WERI-Rb-1 (cell line): ENCODE measurements at regions not wholly inside any gene's neighbourhood (a gene's known extent, or its start where the extent isn't known, plus 50 kb on each side); places are given as distances from the start of the nearest gene placed in this dataset.

ENCODE experiments used
- DNase-seq: peaks from one replicate; pipeline ENCODE4 v3.0.0-alpha.2; 2020
- H3K27ac ChIP-seq: fragments of 250-450 bp; sonication (Bioruptor Pico); 2 replicates; pipeline ENCODE4 v1.5.1; 2020; ENCODE audit warnings: mild to moderate bottlenecking, moderate library complexity
- H3K27me3 ChIP-seq: fragments of 250-450 bp; sonication (Bioruptor Pico); 2 replicates; pipeline ENCODE4 v1.5.1; 2021; ENCODE audit warnings: mild to moderate bottlenecking, low read depth, moderate library complexity; ENCODE audit not compliant: insufficient read depth, severe bottlenecking
- H3K36me3 ChIP-seq: fragments of 250-450 bp; sonication (Bioruptor Pico); 2 replicates; pipeline ENCODE4 v1.5.1; 2020; ENCODE audit warnings: mild to moderate bottlenecking, moderate library complexity
- H3K4me3 ChIP-seq: 2 replicates; pipeline ENCODE4 v1.5.1; 2011; ENCODE audit warnings: low read depth, mild to moderate bottlenecking, control low read depth, low read length
- H3K9me3 ChIP-seq: fragments of 250-450 bp; sonication (Bioruptor Pico); 2 replicates; pipeline ENCODE4 v1.5.1; 2021; ENCODE audit warnings: mild to moderate bottlenecking, moderate library complexity; ENCODE audit not compliant: severe bottlenecking
- TF ChIP-seq, protein P1 (sequence below): IDR thresholded peaks from 2 replicates; pipeline ENCODE4 v1.5.1; 2011; ENCODE audit warnings: low read depth, mild to moderate bottlenecking, control low read depth, inconsistent platforms, low read length

DNA sequence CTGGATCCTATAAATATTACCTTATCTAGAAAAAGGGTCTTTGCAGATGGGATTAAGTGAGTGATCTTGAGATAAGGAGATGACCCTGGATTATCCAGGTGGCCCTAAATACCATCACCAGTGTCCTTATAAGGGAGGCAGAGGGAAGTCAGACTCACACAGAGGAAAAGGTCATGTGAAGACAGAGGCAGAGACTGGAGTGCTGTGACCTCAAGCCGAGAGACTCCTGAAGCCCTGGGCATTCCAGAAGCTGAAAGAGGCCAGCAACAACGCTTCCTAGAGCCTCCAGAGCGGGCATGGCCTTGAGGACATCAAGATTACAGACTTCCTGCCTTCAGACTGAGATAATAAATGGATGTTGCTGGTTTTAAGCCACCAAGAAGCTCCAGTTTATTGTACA lies 118.8 kb downstream of the ATPSCKMT start:
- H3K4me3 ChIP-seq: no peak overlapping the region
- peak; percentile 64 for DNase-seq
- no peak overlapping the region for H3K27ac ChIP-seq
- H3K27me3 ChIP-seq: no peaks in the 10 kb centered on the region
- TF ChIP-seq, protein P1, sequence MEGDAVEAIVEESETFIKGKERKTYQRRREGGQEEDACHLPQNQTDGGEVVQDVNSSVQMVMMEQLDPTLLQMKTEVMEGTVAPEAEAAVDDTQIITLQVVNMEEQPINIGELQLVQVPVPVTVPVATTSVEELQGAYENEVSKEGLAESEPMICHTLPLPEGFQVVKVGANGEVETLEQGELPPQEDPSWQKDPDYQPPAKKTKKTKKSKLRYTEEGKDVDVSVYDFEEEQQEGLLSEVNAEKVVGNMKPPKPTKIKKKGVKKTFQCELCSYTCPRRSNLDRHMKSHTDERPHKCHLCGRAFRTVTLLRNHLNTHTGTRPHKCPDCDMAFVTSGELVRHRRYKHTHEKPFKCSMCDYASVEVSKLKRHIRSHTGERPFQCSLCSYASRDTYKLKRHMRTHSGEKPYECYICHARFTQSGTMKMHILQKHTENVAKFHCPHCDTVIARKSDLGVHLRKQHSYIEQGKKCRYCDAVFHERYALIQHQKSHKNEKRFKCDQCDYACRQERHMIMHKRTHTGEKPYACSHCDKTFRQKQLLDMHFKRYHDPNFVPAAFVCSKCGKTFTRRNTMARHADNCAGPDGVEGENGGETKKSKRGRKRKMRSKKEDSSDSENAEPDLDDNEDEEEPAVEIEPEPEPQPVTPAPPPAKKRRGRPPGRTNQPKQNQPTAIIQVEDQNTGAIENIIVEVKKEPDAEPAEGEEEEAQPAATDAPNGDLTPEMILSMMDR: no peak
- H3K9me3 ChIP-seq: no peaks in the 10 kb centered on the region
- no peaks in the 10 kb centered on the region for H3K36me3 ChIP-seq

DNA sequence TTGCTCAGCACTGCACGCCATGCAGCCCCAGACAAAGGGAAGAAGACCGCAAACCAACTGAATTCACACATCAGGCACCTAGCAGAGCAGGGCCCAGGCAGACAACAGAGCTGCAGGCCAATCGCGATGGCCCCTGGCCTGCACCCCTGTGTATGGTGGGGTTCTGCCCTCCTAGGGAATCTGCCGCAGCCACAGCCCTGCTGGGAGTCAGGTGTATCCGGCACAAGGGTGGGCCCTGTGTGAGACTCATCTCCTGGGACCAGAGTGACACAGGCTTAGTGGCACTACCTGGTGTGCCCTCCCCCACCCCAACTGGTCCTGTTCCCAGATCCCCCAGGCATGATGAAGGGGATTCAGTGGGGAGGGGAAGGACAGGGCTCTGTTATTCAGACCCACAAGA lies 122.8 kb downstream of the ATPSCKMT start:
- no peaks in the 10 kb centered on the region for H3K36me3 ChIP-seq
- no peaks in the 10 kb centered on the region for H3K27me3 ChIP-seq
- no peak overlapping the region for H3K4me3 ChIP-seq
- TF ChIP-seq, protein P1: no peak
- H3K27ac ChIP-seq: no peak overlapping the region
- no peaks in the 10 kb centered on the region for H3K9me3 ChIP-seq
- DNase-seq: no peak

DNA sequence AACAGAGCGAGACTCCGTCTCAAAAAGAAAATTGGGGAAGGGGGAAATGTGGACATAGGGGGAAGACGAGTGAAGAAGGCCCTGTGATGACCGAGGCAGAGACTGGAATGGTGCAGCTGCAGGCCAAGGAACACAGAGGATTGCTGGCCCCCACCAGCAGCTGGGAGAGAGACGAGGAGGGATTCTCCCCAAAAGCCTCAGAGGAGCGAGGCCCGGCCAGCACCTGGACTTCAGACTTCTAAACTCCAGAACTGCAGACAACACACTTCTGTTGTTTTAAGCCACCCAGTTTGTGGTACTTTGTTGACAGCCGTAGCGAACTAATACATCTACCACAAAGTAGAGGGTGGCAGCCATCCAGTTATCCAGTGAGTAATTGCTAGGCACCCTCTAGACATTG lies 124.6 kb downstream of the ATPSCKMT start:
- H3K36me3 ChIP-seq: no peaks in the 10 kb centered on the region
- H3K27me3 ChIP-seq: no peaks in the 10 kb centered on the region
- TF ChIP-seq, protein P1: no peak
- DNase-seq: no peak
- H3K4me3 ChIP-seq: no peak overlapping the region
- no peak overlapping the region for H3K27ac ChIP-seq
- H3K9me3 ChIP-seq: no peaks in the 10 kb centered on the region

DNA sequence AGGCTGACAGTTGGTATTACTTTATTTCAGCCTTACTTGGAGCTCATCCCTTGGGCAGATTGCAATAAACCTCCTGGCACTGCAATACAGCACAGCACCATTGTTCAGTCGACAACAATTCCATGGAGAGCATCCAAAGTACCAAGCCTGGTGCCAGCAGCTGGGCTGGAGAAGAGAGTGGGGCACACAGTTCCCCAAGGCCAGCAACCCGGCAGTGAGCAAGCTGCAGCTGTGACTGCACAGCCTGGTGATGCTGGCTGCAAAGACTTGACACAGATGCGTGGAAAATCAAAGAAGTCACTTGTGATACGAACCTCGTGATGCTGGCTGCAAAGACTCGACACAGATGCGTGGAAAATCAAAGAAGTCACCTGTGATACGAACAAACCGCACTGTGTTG lies 125.4 kb downstream of the ATPSCKMT start:
- TF ChIP-seq, protein P1: no peak
- Histone ChIP-seq H3K36me3 (no peaks in the 10 kb centered on the region), H3K4me3 (no peak overlapping the region), H3K27ac (no peak overlapping the region), H3K27me3 (no peaks in the 10 kb centered on the region), H3K9me3 (peaks cover under 1% of the 10 kb centered on the region)
- no peak for DNase-seq

DNA sequence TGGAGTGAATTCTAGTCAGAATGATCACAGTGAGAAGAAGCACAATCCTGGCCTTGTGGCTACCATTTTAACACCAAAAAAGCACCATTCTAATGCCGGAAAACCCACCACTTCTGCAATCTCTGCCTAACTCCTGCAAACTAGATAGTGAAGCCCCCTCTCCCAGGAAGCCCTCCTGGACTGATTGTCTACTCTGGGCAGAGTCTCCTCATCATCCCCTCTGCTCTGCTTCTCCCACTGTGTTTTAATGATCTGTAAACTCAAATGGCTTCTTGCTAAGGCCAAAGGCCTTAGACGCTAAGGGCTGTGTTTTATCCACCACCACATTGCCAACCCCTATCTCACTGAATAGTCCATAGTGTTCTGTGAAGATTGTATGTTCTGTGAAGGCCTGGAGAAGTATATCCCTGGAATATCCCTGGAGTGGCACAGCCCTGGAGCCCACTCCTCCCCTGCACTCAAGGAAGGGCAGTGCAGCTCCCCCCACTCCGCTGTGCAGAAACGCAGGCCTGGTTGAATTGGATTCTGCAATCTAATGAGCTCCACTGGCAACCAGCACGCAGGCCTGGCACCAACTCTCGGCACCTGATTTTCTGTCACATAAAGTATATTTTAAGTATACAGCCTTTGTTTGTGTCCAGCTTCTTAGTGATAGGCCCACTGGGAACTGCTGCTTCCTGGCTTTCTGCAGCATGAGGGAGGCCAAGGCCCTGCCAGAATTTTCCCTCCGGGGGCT lies 126.3 kb downstream of the ATPSCKMT start:
- no peak for DNase-seq
- peaks cover 3% of the 10 kb centered on the region for H3K9me3 ChIP-seq
- no peaks in the 10 kb centered on the region for H3K27me3 ChIP-seq
- TF ChIP-seq, protein P1: no peak
- no peak overlapping the region for H3K4me3 ChIP-seq
- H3K36me3 ChIP-seq: no peaks in the 10 kb centered on the region
- no peak overlapping the region for H3K27ac ChIP-seq
